CD4-positive, alpha-beta T cell treated with Interleukin-10 for 1 hour (primary cell): ENCODE measurements at regions not wholly inside any gene's neighbourhood (a gene's known extent, or its start where the extent isn't known, plus 50 kb on each side); places are given as distances from the start of the nearest gene placed in this dataset.
"Not testable (repeated sequence)": the region's sequence is repeated elsewhere in the genome, so short reads cannot be mapped to it uniquely, and the experiment has no call there.

Source experiments
- DNase-seq: peaks from one replicate; pipeline ENCODE4 v3.0.0-alpha.2; 2020

- no peak for DNase-seq
Measured at GRCh38 chr4:123166023-123166422, 230.6 kb upstream of the SPRY1 start.

GRCh38 chr4:123167931-123168330 is 228.7 kb upstream of the SPRY1 start:
- no peak for DNase-seq

GRCh38 chr4:123168812-123169211 is 227.8 kb upstream of the SPRY1 start:
- DNase-seq = no peak

GRCh38 chr4:123170843-123171242 is 225.8 kb upstream of the SPRY1 start:
- no peak for DNase-seq

- no peak for DNase-seq
Measured at GRCh38 chr4:123176605-123177004, 220.0 kb upstream of the SPRY1 start.

- no peak for DNase-seq
Measured at GRCh38 chr4:123182289-123182688, 214.3 kb upstream of the SPRY1 start.

- DNase-seq = no peak
Measured at GRCh38 chr4:123183308-123183707, 213.3 kb upstream of the SPRY1 start.

GRCh38 chr4:123183754-123184153 is 212.8 kb upstream of the SPRY1 start:
- DNase-seq = not testable (repeated sequence)

- no peak for DNase-seq
Measured at GRCh38 chr4:123186731-123187130, 209.9 kb upstream of the SPRY1 start.

- DNase-seq = no peak
Measured at GRCh38 chr4:123190176-123190575, 206.4 kb upstream of the SPRY1 start.

- DNase-seq = no peak
Measured at GRCh38 chr4:123191728-123192127, 204.9 kb upstream of the SPRY1 start.

GRCh38 chr4:123193802-123194367 is 202.7 kb upstream of the SPRY1 start:
- DNase-seq = no peak

GRCh38 chr4:123198706-123199105 is 197.9 kb upstream of the SPRY1 start:
- no peak for DNase-seq

GRCh38 chr4:123200051-123200940 is 196.3 kb upstream of the SPRY1 start:
- DNase-seq = no peak

- no peak for DNase-seq
Measured at GRCh38 chr4:123204737-123205136, 191.9 kb upstream of the SPRY1 start.

- DNase-seq = no peak
Measured at GRCh38 chr4:123206016-123206415, 190.6 kb upstream of the SPRY1 start.

GRCh38 chr4:123209436-123209835 is 187.2 kb upstream of the SPRY1 start:
- DNase-seq = no peak

- no peak for DNase-seq
Measured at GRCh38 chr4:123215536-123215935, 181.1 kb upstream of the SPRY1 start.

- no peak for DNase-seq
Measured at GRCh38 chr4:123216543-123216942, 180.1 kb upstream of the SPRY1 start.

- DNase-seq = no peak
Measured at GRCh38 chr4:123216946-123217345, 179.6 kb upstream of the SPRY1 start.

- DNase-seq = no peak
Measured at GRCh38 chr4:123217664-123218063, 178.9 kb upstream of the SPRY1 start.

- DNase-seq = no peak
Measured at GRCh38 chr4:123218981-123219380, 177.6 kb upstream of the SPRY1 start.

- DNase-seq = no peak
Measured at GRCh38 chr4:123229286-123229685, 167.3 kb upstream of the SPRY1 start.

GRCh38 chr4:123230061-123230460 is 166.5 kb upstream of the SPRY1 start:
- DNase-seq = no peak

- DNase-seq = no peak
Measured at GRCh38 chr4:123232439-123232838, 164.2 kb upstream of the SPRY1 start.
